ENCODE measurements at regions not wholly inside any gene's neighbourhood (a gene's known extent, or its start where the extent isn't known, plus 50 kb on each side); places are given as distances from the start of the nearest gene placed in this dataset.
A peak's percentile ranks its signal among the peaks of the same experiment; 100 is the strongest.

DNA sequence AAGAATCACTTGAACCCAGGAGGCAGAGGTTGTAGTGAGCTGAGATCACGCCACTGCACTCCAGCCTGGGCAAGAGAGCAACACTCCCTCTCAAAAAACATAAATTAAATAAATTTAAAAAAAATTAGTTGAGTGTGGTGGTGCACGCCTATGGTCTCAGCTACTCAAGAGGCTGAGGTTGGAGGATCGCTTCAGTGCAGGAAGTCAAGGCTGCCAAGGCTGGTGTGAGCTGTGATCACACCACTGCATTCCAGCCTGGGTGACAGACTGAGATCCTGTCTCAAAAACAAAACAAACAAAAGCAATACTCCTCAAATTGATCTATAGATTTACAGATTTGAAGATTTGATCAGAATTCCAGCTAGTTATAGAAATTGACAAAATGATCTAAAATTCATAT is 92.7 kb upstream of the RESF1 start:
- DNase-seq: no peak

DNA sequence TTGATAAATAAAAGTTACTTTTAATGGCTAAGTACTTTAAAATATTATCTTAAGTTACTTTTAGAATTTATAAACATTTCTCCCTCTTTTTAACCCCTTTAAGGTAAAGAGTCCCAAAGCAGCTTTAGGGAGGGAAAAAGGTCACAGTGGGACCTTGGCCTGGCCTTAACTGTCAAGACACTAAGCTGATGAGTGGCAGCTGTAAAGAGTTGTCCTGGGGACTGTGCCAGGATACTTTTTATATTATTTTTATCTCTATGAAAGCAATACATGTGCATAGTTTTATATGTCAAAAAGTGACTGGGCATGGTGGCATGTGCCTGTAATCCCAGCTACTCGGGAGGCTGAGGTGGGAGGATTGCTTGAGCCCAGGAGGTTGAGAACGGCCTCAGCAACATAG is 94.2 kb upstream of the RESF1 start:
- no peak for DNase-seq

DNA sequence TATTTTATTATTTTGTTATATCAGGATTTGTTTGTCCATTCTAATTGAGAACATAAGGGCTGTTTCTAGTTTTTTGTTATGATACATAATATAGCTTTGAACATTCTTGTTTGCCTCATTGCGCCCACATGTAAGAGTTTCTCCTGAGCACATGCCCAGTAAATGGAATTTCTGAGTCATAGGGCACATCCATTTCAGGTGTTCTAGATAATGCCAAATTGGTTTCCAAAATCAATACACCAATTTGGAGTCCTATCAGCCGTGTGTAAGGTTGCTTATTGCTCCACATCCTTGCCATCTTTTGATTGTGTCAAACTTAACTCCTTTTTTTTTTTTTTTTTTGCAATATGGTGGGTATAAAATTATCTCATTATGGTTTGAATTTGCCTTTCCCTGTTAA is 97.9 kb upstream of the RESF1 start:
- DNase-seq: no peak

DNA sequence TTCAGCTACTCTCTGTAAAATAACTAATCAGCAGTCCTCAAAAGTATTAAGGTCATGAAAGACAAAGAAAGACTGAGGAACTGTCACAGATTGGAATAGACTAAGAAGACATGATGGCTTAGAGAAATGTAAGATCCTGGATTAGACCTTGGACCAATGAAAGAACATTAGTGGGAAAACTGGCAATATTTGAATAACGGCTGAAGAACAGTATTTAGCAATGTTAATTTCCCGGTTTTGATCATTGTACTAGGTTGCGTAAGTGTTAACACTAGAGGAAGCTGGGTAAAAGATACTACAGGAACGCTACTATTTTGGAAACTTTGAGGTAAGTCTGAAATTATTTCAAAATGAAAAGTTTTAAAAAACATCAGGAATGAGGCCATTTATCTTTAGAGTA is 98.8 kb upstream of the RESF1 start:
- DNase-seq: no peak

DNA sequence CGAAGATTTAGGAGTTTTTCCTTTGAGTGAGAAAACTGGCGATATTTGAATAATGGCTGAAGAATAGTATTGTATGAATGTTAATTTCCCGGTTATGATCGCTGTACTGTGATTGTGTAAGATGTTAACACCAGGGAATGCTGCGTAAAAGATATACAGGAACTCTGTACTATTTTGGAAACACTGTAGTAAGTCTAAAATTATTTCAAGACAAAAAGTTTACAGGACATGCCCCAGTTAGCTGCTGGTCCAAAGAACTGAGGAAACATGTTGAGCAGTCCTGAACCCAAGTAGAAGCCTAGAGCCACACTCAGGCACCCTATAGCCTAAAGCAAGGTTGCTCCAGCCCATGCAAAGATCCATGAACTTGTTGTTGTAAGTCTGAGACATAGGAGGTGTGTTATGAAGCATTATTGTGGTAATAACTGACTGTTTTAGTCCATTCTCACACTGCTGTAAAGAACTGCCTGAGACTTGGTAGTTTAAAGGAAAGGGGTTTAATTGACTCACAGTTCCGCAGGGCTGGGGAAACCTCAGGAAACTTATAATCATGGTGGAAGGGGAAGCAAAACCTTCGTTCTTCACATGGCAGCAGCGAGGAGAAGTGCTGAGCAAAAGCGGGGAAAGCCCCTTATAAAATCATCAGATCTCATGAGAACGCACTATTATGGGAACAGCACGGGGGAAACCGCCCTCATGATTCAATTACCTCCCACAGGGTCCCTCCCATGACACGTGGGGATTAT is 99.8 kb upstream of the RESF1 start:
- DNase-seq: peak; percentile 29

DNA sequence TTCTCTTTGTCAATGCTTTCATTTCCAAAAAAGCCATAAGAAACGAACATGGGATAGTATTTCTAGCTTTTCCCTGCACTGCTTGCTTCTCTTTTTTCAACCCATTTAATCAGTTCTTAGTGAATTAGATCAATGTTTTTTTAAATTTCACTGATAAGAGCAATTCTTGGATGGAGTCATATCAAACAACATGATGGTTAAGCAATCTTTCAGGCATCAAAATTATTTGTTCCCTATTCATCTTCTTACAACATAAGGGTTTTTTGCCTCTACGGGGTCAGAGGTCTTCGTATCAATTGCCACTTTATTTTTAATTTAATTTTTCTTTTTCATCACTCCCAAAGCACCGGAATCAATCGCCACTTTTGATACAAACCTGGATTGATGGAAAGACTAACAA is 103.8 kb upstream of the RESF1 start:
- no peak for DNase-seq

DNA sequence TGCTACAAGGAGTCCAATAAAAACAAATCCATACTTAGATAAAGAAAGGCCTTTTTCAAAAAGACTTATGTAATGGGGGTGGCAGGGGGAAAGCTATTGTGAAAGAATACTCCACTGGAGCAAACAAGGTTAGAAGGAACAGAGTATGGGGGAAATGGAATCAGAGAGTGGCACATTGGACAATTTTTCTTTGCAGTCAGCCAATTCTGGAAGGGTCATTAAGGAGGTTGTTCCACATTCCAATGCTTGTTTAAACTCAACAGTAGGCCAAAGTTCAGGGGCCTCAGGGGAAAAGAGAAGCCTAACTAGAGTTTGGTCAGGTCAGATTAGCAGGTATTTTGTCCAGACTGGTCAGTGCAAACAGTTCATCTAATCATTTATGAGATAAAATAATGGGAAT is 105.2 kb upstream of the RESF1 start:
- DNase-seq: no peak

DNA sequence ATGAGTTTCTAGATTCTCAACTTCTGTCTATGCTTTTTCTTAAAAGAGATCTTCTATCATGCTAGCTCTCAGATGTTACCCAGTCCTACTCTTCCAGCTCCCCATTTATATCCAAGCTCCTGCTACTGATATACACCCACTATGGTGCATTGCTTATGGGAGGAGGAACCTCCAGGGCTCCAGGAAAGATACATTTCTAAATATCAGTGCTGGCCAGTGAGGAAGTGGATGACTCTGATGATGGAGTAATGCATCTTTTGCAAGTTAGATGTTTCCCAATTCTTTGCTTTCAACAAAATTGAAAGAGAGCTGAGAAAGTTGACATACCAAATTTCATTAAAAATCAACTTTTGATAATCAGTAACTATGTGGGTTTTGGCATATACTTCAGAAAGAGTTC is 105.7 kb upstream of the RESF1 start:
- DNase-seq: no peak

DNA sequence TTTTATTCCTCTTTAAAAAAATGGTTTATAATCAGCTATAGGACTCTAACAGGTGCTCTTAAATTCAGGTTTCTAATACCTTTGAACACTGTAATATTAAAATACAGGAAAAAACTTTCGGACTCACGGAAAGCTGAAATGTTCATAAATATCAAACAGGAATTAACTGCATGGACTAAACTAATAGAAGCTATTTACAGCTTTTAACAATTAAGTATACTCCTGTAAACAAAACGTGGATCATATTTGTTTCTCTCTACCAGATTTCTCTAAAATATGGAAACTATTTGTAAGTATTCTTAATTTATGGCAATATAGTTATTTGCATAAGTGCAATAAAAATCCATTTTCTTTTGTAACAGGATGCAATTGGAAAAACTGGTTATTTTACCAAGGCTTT is 108.9 kb upstream of the RESF1 start:
- DNase-seq: no peak

DNA sequence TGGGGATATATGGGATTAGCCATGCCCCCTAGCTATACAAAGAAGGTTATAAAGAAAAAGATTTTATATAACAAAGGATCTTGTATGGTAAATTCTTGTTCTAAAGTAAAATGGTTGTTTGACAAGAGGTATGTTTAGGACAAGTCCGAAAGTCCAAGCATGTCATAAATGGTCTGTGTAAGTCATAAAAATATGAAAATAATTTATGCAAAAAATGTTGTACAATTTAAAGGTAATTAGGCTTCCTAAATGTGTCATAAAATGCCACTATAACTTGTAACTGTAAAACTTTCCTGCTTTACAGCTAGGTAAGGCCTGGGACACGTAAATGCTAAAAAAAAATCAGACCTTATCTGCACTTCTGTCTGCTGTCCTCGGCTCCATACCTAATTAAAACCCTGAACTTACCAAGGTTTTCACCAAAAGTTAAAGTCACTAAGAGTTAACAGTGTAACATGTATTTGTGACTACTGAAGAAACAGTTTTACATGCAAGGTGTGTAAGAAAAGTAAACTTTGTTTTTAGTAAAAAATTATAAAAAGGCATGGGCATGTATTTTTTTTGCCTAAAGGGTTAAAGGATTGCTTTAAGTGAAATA is 110.0 kb upstream of the RESF1 start:
- DNase-seq: no peak

DNA sequence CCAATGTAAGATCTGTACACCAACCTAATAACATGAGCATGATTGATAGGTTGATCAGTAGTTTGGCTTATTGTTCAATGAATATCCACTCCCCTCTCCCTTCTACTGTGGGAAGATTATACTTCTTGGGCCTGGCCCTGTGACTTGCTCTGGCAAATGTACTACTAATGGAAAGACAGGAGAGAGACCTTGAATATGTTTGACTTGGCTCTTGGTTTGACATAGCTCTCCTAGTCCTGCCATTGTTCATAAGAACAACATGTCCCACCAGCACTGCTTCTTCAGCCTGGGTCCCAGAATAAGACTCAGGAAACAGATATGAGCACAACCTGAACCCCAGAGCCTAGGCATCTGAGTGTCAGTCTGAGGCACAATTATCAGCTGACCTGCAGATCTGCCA is 112.8 kb upstream of the RESF1 start:
- no peak for DNase-seq

DNA sequence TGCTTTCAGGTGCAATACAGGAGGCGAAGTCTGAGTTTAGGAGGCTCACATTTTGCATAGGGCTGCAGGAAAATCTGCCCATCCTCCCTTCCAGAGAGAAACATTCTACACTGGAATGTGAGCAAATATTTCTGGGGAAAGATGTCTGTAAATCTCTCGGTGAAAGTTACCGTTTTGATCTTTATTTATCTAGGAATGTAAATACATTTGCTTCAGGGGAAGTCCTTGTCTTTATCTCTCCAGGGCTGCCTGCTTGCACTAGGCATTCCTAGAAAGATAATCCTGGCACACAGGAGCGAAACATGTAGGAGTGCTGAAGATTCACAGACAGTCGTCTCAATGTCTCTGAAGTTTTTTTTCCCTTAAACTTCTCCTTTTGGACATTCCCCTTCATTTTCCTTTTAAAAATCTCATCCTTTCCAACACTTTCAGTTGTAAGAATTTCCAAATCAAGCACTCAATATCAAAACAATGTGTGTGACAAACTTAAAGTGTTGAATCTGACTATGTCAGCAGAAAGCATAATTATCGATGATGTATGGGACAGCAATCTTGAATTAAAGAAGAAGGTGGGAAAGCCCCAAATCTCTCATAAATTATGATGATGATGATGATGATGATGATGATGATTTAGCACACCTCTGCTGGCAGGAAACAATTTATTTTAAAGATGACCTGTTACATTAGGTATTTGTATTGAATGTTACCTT is 113.4 kb upstream of the RESF1 start:
- DNase-seq: no peak

DNA sequence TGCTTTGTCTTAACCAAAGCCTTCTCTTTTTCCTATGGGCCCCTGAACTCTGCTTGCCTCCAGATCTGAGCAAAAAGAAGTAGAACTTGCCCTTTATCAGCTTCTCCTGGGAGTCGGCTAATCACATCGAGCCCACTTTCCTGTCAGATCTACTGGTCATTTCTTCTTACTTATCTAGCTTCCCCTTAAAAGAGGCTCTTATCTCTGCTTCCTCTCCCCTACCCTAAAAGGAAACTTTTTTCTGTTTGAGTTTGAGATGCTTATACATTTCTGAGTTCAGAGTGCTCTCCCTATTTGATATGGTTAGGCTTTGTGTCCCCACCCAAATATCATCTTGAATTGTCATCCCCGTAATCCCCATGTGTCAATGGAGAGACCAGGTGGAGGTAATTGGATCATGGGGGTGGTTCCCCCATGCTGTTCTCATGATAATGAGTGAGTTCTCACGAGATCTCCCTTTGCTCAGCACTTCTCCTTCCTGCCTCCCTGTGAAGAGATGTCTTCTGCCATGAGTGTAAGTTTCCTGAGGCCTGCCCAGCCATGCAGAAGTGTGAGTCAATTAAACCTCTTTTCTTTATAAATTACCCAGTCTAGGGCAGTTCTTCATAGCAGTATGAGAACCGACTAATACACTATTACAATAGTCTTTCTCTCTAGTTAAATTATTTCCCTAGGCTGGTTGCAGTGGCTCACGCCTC is 114.7 kb upstream of the AMN1 start:
- no peak for DNase-seq

DNA sequence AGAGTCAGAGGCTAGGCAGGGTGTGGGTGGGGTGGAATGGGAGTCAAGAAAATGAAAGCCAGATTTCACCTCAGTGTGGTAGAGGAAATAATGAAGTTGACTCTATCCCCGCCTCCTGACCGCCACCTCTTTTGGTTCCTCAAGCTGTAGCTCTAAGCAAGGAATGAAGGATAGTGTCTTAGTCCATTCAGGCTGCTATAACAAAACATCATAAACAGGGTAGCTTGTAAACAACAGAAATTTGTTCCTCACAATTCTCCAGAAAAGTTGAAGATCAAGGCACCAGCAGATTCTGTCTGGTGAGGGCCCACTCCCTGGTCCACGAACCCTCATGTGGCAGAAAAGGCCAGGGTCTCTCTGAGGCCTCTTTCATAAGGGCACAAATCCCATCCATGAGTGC is 109.1 kb upstream of the AMN1 start:
- DNase-seq: no peak

DNA sequence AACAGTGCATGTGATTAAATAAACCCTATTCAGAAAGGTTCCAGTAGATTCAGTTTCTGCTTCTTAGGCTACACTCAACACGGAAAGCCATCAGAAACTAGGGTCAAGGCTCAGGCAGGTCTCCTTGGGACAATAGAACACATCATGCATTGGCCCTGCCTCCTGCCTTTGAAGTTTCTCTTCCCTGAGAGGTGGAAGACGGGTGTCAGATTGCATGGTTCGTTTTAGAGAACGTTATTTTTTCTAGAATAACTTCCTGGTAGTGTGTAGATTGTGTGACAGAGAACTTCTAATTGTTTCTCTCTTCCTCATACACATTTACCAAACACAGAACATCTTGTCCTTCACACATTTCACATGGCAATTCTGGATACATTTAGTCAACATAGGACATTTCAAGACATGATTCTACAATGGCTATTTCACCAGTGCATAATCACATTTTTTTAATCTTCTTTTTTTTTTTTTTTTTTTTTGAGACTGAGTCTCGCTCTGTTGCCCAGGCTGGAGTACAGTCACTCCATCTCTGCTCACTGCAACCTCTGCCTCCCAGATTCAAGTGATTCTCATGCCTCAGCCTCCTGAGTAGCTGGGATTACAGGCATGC is 106.6 kb upstream of the AMN1 start:
- no peak for DNase-seq

DNA sequence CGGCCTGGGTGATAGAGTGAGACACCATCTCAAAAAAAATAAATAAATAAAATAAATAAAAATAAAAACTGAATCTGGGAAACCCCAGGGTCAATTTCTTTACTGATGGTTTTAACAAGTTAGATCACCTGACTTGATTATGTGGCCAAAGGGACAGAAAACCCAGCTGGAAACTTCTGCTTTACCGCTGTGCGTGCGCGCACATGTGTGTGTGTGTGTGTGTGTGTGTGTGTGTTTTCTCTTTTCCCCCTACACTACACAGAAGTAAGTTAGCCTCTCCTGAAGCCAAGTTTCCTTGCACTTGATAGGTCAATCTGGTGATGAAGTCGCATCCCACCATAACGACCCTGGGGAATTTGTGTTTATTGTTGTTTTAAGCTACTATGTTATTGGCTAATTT is 105.3 kb upstream of the AMN1 start:
- DNase-seq: no peak

DNA sequence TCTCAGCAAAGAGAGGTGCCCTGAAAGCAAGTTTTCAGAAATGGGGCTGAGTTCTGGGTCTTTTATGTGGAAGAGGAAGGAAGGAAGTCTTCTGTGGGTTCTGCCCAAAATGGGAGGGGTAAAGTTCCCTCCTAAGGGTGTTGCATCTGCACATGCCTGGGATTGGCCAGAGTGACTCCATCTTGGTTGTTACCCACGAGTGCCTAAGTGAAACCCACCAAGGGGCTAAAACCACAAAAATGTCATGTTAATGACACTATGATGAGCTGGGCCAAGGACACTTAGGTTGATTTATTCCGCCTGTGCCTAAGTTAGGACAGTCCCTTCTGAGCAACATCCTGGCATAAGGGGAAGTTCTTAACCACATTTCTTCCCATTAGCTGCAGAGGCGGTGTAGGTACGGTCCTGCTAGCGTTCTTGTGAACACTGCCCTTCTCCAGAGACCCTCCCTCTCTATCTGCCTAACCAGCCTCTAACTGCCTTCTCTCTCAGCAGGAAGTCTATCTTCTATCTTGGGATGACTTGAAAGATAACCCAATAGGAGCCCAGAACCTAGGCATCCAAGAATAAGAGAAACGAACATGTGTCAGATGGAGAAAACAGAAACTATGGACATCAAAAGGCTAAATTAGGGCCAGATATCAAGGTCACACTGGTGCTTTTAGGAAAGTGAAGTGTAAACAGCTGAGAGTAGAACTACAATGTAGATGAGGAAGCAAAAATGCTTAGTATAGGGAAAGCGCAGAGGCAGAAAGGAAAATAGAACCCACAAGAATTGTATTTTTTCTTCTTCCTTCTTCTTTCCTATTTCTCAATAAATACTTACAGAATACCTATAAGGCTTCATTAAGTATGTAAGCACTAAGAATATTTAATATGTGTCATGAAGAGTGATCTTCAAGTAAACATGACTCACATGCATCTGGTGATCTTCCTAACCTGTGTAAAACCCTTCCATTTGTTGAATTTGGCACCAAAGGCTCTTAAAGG is 104.2 kb upstream of the AMN1 start:
- peak; percentile 17 for DNase-seq

DNA sequence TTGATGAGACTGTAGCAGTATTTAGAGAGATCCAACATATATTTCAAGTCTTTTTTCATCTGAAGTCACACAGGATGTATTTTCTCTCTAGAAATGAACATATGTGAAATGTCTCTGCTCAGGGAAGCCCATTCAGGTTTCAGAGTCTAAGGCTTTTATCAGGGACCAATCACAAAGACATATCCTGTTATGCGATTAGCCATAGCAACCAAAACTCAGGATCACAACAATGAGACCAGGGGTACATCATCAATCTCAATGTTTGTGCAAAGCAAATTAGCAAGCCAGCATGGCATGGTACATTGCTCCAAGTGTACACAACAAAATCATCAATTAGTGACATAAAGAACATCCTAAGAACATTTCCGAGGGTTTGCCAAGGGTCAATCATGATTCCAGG is 99.2 kb upstream of the AMN1 start:
- DNase-seq: no peak

DNA sequence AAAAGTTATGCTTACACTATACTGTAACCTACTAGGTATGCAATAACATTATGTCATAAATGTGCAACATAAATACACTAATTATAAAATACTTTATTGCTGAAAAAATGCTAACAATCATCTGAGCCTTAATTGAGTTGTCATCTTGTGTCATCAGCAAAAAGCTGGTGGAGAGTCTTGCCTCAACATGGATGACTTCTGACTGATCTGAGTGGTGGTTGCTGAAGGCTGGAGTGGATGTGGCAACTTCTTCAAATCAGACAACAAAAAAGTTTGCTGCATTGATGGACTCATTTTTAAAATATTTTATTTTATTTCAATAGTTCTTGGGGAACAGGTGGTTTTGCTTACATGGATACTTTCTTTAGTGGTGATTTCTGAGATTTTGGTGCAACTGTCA is 93.9 kb upstream of the AMN1 start:
- no peak for DNase-seq

DNA sequence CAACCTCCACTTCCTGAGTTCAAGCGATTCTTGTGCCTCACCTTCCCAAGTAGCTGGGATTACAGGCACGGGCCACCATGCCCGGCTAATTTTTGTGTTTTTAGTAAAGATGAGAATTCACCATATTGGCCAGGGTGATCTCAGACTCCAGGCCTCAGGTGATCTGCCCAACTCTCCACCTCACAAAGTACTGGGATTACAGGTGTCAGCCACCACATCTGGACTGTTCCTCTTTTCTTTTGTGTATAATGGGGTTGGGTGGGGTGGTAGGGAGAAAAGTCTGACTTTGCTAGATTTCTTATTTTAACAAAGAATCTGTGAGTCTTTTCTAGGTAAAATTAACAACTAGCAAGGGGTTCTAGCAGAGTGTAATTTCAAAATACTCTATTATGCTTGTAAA is 92.7 kb upstream of the AMN1 start:
- no peak for DNase-seq

DNA sequence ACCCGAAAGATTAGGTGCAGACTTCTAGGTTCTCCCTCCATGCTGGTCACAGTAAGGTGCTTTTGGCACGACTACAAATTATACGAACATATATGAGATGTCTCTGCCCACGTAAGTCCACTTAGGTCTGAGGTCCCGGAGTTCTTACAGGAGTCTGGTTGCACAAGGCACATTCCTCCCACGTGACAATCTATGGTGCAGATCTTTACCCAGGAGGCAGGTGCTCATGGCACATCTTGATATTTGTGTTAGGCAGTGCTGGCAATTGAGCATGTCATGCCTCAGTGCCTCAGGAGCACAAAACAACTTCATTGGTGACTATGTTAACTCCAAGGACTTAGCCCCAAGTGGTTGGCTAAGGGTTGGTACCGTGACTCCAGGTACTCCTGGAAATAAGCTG is 92.0 kb upstream of the AMN1 start:
- DNase-seq: no peak

DNA sequence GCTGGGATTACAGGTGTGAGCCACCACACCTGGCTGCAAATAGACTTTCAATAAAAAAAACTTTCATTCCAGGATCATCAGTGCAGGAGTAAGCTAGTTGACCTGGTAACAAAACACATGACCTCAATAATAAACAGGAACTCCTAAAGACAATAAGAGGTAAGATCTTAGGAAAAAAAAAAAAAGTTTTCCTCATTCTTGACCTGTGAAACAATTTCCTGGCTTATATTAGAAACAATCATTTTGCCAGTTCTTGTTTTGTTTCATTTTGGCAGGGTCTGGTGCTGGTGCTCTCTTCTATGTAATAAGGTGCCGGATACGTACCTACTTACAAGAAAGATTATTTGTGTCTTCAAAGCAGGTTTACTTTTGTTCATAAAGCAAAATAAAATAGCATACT is 90.6 kb upstream of the AMN1 start:
- DNase-seq: no peak
